ENCODE measurements at regions not wholly inside any gene's neighbourhood (a gene's known extent, or its start where the extent isn't known, plus 50 kb on each side); places are given as distances from the start of the nearest gene placed in this dataset.

GRCh38 chr7:18416988-18417387 is 78.6 kb upstream of the HDAC9 start:
- no peak overlapping the region for H3K4me3 ChIP-seq (ENCODE audit: low read length)
- TF ChIP-seq, protein P1, sequence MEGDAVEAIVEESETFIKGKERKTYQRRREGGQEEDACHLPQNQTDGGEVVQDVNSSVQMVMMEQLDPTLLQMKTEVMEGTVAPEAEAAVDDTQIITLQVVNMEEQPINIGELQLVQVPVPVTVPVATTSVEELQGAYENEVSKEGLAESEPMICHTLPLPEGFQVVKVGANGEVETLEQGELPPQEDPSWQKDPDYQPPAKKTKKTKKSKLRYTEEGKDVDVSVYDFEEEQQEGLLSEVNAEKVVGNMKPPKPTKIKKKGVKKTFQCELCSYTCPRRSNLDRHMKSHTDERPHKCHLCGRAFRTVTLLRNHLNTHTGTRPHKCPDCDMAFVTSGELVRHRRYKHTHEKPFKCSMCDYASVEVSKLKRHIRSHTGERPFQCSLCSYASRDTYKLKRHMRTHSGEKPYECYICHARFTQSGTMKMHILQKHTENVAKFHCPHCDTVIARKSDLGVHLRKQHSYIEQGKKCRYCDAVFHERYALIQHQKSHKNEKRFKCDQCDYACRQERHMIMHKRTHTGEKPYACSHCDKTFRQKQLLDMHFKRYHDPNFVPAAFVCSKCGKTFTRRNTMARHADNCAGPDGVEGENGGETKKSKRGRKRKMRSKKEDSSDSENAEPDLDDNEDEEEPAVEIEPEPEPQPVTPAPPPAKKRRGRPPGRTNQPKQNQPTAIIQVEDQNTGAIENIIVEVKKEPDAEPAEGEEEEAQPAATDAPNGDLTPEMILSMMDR (conservative IDR thresholded peaks at IDR 0.05; ENCODE audit: low read depth, low read length): no peak
- DNase-seq (ENCODE audit: low read depth): no peak

- H3K4me3 ChIP-seq (ENCODE audit: low read length): no peak overlapping the region
- TF ChIP-seq, protein P1 (conservative IDR thresholded peaks at IDR 0.05; ENCODE audit: low read depth, low read length): no peak
- DNase-seq (ENCODE audit: low read depth): no peak
Measured at GRCh38 chr7:18419456-18419855, 76.1 kb upstream of the HDAC9 start.

GRCh38 chr7:18420108-18420507 is 75.4 kb upstream of the HDAC9 start:
- no peak overlapping the region for H3K4me3 ChIP-seq (ENCODE audit: low read length)
- DNase-seq (ENCODE audit: low read depth): no peak
- TF ChIP-seq, protein P1 (conservative IDR thresholded peaks at IDR 0.05; ENCODE audit: low read depth, low read length): no peak

DNA sequence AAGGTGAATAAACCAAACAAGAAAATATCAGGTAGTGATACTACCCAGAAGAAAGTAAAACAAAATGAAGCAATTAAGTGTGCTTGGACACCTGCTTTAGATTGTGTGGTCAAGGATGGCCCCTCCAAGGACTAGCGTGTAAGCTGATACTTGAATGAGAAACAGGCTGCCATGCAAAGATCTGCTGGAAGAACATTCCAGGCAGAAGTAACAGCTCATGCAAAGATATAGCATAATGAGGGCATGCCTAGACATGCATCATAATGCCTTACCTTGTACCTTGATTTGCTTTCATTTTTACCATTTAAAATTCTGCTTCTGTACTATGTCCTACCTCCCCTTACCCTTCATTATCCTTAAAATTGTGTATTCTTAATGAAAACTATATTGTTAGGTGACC is 74.8 kb upstream of the HDAC9 start:
- TF ChIP-seq, protein P1 (conservative IDR thresholded peaks at IDR 0.05; ENCODE audit: low read depth, low read length): no peak
- no peak overlapping the region for H3K4me3 ChIP-seq (ENCODE audit: low read length)
- no peak for DNase-seq (ENCODE audit: low read depth)

DNA sequence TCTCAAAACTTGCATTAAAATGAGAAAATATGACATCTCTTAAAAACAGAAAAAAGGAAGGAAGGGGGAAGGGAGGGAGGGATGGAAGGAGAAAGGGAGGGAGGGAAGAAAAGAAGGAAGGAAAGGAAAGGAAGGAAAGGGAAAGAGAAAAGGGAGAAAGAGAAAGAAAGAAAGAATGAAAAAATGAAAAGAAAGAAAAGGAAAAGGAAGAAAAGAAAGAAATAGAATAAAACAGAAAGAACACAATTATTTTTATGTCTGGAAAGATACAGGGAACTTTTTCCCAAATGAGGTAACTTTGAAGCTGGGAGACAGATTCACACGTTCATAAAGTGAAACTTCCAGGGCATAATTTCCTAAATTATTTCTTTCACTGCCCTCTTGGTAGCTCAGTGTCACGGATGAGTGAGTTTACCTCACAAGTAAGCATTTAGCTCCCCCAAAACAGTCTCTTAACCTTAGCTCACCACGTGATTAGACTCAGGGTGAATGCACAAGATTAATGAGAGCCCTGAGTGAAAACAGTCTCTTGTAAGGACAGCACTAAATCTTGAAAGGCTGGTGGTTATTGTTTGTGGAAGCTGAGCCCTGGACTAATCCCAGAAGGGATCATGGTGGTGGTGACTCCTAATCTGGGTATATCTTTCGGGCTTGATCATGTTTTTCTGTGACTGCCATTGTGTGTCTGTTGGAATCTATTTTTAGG is 74.1 kb upstream of the HDAC9 start:
- TF ChIP-seq, protein P1 (conservative IDR thresholded peaks at IDR 0.05; ENCODE audit: low read depth, low read length): no peak
- DNase-seq (ENCODE audit: low read depth): peak; percentile 80
- H3K4me3 ChIP-seq (ENCODE audit: low read length): no peak overlapping the region

- TF ChIP-seq, protein P1 (conservative IDR thresholded peaks at IDR 0.05; ENCODE audit: low read depth, low read length): no peak
- H3K4me3 ChIP-seq (ENCODE audit: low read length): no peak overlapping the region
- DNase-seq (ENCODE audit: low read depth): no peak
Measured at GRCh38 chr7:18425227-18425626, 70.3 kb upstream of the HDAC9 start.

GRCh38 chr7:18425838-18426445 is 69.6 kb upstream of the HDAC9 start:
- no peak for DNase-seq (ENCODE audit: low read depth)
- TF ChIP-seq, protein P1 (conservative IDR thresholded peaks at IDR 0.05; ENCODE audit: low read depth, low read length): no peak
- no peak overlapping the region for H3K4me3 ChIP-seq (ENCODE audit: low read length)
